ENCODE measurements at regions not wholly inside any gene's neighbourhood (a gene's known extent, or its start where the extent isn't known, plus 50 kb on each side); places are given as distances from the start of the nearest gene placed in this dataset.

DNA sequence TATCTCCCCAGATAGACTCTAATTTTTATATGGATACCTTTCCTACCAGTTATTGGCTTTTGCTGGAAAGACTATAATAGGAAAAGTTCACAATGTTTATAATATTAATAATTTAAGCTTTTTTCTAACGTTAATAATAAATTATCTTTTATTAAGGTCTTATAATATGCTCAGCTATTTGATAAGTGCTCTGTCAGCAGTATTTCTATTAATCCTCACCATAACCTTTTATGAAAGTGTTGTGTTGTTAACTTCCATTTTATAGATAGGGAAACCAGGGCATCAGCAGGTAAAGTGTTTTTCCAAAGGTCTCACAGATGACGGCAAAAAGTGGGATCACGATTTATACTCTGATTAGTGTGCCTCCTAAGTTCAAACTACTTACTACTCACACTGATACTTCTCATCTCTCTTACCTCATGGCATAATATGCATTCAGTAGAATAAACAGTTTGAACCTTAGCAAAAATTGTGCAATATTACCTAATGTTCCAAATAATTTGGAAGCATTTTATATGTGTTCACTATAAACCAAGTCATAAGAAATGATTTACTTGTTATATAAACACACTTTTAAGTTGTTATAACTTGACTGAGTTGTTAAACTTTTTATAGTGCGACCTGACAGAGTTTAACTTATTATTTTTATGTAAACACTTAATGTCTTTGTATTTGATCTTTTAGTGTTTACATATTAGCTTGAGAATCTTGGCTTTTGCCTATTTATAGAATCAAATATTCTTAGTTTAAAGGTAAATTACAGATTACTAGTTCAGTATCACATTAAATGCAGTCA is 274.9 kb upstream of the DCBLD2 start:
- H3K9ac ChIP-seq (ENCODE audit: low read length), result no peak overlapping the region
- H3K27me3 ChIP-seq (ENCODE audit: control insufficient read depth in 1 of 2, insufficient read depth in 2 of 2, low read length in 2 of 2), result no peaks in the 10 kb centered on the region
- H3K9me3 ChIP-seq (ENCODE audit: low read length), result no peaks in the 10 kb centered on the region
- H3K4me1 ChIP-seq (ENCODE audit: insufficient read depth, low read length), result no peaks in the 10 kb centered on the region
- no peaks in the 10 kb centered on the region for H3K36me3 ChIP-seq (ENCODE audit: insufficient read depth, low read length)
- no peak overlapping the region for H3K27ac ChIP-seq (ENCODE audit: low read depth, low read length)
- H3K4me3 ChIP-seq (ENCODE audit: low read depth in 1 of 2, low read length in 2 of 2), result no peak overlapping the region

DNA sequence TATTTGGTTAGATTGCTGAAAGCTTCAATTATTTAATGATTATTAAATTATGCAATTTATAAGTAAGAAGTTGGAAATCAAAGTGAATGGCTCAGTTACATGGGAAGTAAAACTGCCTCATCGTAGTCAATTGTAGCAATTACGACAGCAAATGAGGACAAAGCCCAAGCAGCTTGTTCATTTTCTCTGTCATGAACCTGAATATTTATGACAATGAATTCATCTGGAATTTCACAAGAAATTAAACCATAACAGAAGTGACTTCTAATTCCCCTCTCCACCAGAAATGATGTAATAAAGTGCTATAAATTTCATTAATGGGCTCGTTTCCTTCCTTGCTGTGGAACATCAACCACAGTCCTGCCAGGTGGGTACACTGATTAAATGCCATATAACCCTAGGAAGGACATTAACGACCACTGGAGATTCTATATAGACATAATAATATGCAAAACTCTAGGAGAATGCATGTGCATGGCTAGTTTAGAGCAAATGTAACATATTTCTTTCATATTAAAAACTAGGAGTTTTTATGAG is 273.8 kb upstream of the DCBLD2 start:
- Histone ChIP-seq H3K4me3 (ENCODE audit: low read depth in 1 of 2, low read length in 2 of 2) (no peak overlapping the region), H3K9ac (ENCODE audit: low read length) (no peak overlapping the region), H3K27me3 (ENCODE audit: control insufficient read depth in 1 of 2, insufficient read depth in 2 of 2, low read length in 2 of 2) (no peaks in the 10 kb centered on the region), H3K36me3 (ENCODE audit: insufficient read depth, low read length) (no peaks in the 10 kb centered on the region), H3K4me1 (ENCODE audit: insufficient read depth, low read length) (no peaks in the 10 kb centered on the region), H3K9me3 (ENCODE audit: low read length) (no peaks in the 10 kb centered on the region), H3K27ac (ENCODE audit: low read depth, low read length) (no peak overlapping the region)

DNA sequence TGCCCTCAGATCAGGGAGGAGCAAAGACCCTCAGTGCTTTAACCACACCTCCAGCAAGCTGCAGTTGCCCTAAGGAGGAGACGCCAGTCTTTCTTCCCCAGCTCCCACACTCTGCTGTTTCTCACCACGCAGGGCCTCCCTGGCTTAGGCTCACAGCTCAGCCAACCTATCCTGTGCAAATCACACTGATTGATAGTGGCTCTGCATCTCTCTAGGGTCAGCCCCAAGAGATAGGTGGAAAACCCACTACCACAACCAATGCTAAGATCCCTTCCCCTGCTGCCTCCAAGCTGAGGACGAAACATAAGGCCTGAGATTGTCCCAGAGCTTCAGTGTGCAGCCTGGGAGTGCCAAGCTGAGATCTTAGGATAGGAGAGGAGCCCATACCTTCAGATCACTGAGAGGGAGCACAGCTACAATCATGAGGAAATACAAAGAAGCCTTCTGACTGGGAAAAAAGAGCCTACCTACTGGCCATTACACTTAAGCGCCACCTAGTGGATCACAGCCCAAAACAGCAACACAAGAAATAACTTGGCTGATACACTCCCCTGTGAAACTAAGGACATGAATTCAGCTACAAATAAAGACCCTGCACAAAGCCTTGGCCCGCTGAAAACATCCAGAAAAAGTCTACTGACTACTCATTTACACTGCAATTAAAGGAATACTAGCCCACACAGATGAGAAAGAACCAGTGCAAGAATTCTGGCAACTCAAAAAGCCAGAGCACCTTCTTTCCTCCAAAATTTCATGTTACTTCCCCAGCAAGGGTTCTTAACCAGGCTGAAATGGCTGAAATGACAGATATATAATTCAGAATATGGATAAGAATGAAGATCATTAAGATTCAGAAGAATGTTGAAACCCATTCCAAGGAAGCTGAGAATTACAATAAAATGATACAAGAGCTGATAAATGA is 271.5 kb upstream of the DCBLD2 start:
- Histone ChIP-seq H3K9ac (ENCODE audit: low read length) (no peak overlapping the region), H3K27ac (ENCODE audit: low read depth, low read length) (no peak overlapping the region), H3K27me3 (ENCODE audit: control insufficient read depth in 1 of 2, insufficient read depth in 2 of 2, low read length in 2 of 2) (no peaks in the 10 kb centered on the region), H3K36me3 (ENCODE audit: insufficient read depth, low read length) (no peaks in the 10 kb centered on the region), H3K4me3 (ENCODE audit: low read depth in 1 of 2, low read length in 2 of 2) (no peak overlapping the region), H3K4me1 (ENCODE audit: insufficient read depth, low read length) (no peaks in the 10 kb centered on the region), H3K9me3 (ENCODE audit: low read length) (no peaks in the 10 kb centered on the region)

DNA sequence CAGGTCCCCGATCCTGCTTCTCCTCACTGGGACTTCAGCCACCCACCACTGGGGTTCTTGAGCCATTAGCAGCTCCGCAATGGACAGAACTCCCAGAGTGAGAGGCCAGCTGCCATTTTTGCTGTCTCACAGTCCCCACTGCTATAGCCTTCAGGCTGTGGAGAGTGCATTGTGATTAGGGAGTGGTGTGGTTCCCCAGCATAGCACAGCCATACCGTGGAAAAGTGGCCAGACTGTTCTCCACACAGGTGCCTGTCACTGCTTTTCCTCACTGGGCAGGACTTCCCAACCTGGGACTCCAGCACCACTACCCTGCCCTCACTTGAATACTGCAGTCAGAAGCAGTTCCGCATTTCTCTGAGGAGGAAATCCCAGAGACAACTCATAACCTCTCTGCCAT is 270.3 kb upstream of the DCBLD2 start:
- no peak overlapping the region for H3K27ac ChIP-seq (ENCODE audit: low read depth, low read length)
- no peaks in the 10 kb centered on the region for H3K36me3 ChIP-seq (ENCODE audit: insufficient read depth, low read length)
- no peaks in the 10 kb centered on the region for H3K4me1 ChIP-seq (ENCODE audit: insufficient read depth, low read length)
- H3K4me3 ChIP-seq (ENCODE audit: low read depth in 1 of 2, low read length in 2 of 2), result no peak overlapping the region
- no peaks in the 10 kb centered on the region for H3K9me3 ChIP-seq (ENCODE audit: low read length)
- no peak overlapping the region for H3K9ac ChIP-seq (ENCODE audit: low read length)
- no peaks in the 10 kb centered on the region for H3K27me3 ChIP-seq (ENCODE audit: control insufficient read depth in 1 of 2, insufficient read depth in 2 of 2, low read length in 2 of 2)

DNA sequence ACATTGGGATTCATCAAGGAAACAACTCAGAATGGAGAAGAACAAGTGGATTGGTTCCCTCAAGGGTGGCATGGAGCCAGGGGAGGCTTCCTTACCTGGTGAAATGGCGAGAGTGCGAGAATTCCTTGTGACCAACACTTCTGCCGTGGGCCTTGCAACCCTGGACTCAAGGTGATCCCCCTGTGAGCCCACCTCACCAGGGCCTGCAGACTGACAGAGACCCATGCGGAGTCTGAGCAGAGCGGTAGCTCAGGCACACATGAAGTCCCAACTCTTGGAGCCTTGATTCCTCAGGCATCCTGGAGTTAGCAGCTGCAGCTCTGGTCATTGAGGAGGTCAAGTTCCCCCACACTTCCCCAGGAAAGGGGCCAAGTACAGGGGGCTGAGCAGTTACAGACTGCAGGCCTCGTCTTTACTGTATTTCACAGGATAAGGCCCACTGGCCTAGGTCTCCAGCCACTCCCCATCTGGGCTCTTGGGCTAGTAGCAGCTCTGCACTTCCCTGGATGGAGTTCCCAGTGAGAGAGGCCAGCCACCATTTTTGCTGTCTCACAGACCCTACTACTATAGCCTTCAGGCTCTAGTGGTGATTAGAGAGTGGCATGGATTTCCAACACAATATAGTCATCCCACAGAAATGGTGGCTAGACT is 269.5 kb upstream of the DCBLD2 start:
- H3K4me1 ChIP-seq (ENCODE audit: insufficient read depth, low read length), result no peaks in the 10 kb centered on the region
- no peak overlapping the region for H3K27ac ChIP-seq (ENCODE audit: low read depth, low read length)
- H3K9ac ChIP-seq (ENCODE audit: low read length), result no peak overlapping the region
- no peak overlapping the region for H3K4me3 ChIP-seq (ENCODE audit: low read depth in 1 of 2, low read length in 2 of 2)
- no peaks in the 10 kb centered on the region for H3K9me3 ChIP-seq (ENCODE audit: low read length)
- H3K36me3 ChIP-seq (ENCODE audit: insufficient read depth, low read length), result no peaks in the 10 kb centered on the region
- no peaks in the 10 kb centered on the region for H3K27me3 ChIP-seq (ENCODE audit: control insufficient read depth in 1 of 2, insufficient read depth in 2 of 2, low read length in 2 of 2)

DNA sequence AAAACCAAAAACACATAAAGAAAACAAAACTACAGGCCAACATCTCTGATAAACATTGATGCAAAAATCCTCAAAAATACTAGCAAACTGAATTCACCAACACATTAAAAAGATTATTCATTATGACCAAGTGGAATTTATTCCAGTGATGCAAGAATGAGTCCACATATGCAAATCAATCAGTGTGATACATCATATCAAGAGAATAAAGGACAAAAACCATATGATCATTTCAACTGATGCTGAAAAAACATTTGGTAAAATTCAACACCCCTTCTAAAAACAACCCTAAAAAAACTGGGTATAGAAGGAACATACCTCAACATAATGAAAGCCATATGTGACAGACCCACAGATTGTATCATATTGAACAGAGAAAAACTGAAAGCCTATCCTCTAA is 265.6 kb upstream of the DCBLD2 start:
- no peak overlapping the region for H3K4me3 ChIP-seq (ENCODE audit: low read depth in 1 of 2, low read length in 2 of 2)
- H3K4me1 ChIP-seq (ENCODE audit: insufficient read depth, low read length), result no peaks in the 10 kb centered on the region
- no peaks in the 10 kb centered on the region for H3K36me3 ChIP-seq (ENCODE audit: insufficient read depth, low read length)
- H3K27me3 ChIP-seq (ENCODE audit: control insufficient read depth in 1 of 2, insufficient read depth in 2 of 2, low read length in 2 of 2), result no peaks in the 10 kb centered on the region
- no peaks in the 10 kb centered on the region for H3K9me3 ChIP-seq (ENCODE audit: low read length)
- H3K27ac ChIP-seq (ENCODE audit: low read depth, low read length), result no peak overlapping the region
- no peak overlapping the region for H3K9ac ChIP-seq (ENCODE audit: low read length)

DNA sequence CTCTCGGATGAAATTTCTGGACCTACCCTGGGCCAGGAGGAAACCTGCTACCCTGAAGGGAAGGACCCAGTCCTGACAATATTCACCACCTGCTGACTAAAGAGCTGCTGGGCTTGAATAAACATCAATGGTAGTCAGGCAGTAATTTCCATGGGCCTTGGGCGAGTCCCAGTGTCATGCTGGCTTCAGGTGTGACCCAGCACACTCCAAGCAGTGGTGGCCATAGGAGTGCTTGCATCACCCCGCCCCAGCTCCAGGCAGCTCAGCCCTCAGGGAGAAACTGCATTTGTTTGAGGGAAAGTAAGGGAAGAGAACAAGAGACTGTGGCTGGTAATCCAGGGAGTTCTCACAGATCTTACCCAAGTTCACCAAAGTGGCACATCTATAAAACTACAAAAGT is 261.8 kb upstream of the DCBLD2 start:
- H3K27ac ChIP-seq (ENCODE audit: low read depth, low read length), result no peak overlapping the region

DNA sequence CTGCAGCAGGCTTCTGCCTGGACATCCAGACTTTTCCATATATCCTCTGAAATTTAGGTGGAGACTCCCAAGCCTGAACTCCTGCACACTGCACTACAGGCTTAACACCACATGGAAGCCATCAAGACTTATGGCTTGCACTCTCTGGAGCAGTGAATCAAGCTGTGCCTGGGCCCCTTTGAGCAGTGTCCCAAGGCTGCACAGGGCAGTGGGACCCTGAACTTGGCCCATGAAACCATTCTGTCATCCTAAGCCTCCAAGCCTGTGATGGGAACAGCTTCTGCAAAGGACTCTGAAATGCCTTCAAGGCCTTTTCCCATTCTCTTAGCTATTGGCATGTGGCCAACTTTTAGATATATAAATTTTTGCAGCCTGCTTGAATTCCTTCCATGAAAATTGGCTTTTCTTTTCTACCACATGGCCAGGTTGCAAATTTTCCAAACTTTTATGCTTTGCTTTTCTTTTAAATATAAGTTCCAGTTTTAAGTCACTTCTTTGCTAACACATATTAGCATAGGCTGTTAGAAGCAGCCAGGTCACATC is 257.8 kb upstream of the DCBLD2 start:
- no peak overlapping the region for H3K9ac ChIP-seq (ENCODE audit: low read length)
- no peaks in the 10 kb centered on the region for H3K4me1 ChIP-seq (ENCODE audit: insufficient read depth, low read length)
- H3K4me3 ChIP-seq (ENCODE audit: low read depth in 1 of 2, low read length in 2 of 2), result no peak overlapping the region
- H3K27ac ChIP-seq (ENCODE audit: low read depth, low read length), result no peak overlapping the region
- H3K27me3 ChIP-seq (ENCODE audit: control insufficient read depth in 1 of 2, insufficient read depth in 2 of 2, low read length in 2 of 2), result no peaks in the 10 kb centered on the region
- peaks cover 6% of the 10 kb centered on the region for H3K9me3 ChIP-seq (ENCODE audit: low read length)
- H3K36me3 ChIP-seq (ENCODE audit: insufficient read depth, low read length), result no peaks in the 10 kb centered on the region

More for the DNA sequence above, 261.8 kb upstream of the DCBLD2 start:
- no peak overlapping the region for H3K4me3 ChIP-seq (ENCODE audit: low read depth in 1 of 2, low read length in 2 of 2)
- no peak overlapping the region for H3K9ac ChIP-seq (ENCODE audit: low read length)
- no peaks in the 10 kb centered on the region for H3K27me3 ChIP-seq (ENCODE audit: control insufficient read depth in 1 of 2, insufficient read depth in 2 of 2, low read length in 2 of 2)
- no peaks in the 10 kb centered on the region for H3K36me3 ChIP-seq (ENCODE audit: insufficient read depth, low read length)
- no peaks in the 10 kb centered on the region for H3K4me1 ChIP-seq (ENCODE audit: insufficient read depth, low read length)
- peaks cover 6% of the 10 kb centered on the region for H3K9me3 ChIP-seq (ENCODE audit: low read length)

DNA sequence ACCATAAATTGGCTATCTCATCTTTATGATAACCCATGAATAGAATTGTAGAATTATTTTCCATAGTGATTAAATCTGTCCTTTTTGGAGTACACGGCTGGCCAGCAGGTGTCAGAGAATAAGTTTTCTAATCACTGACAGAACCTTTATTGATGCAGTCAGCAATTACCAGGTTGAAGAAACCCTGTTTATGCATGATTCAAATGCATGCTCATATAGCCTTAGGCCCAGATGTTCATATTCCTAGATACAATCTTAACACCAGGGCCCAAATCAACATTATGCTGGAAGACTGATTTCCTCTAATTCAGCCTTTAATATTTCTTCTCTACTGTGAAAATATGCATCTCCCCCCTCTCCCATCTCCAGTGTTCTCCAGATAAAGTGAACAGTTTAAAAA is 243.5 kb upstream of the DCBLD2 start:
- no peaks in the 10 kb centered on the region for H3K36me3 ChIP-seq (ENCODE audit: insufficient read depth, low read length)
- no peaks in the 10 kb centered on the region for H3K27me3 ChIP-seq (ENCODE audit: control insufficient read depth in 1 of 2, insufficient read depth in 2 of 2, low read length in 2 of 2)
- H3K9me3 ChIP-seq (ENCODE audit: low read length), result no peaks in the 10 kb centered on the region
- H3K9ac ChIP-seq (ENCODE audit: low read length), result no peak overlapping the region
- H3K4me1 ChIP-seq (ENCODE audit: insufficient read depth, low read length), result no peaks in the 10 kb centered on the region
- H3K4me3 ChIP-seq (ENCODE audit: low read depth in 1 of 2, low read length in 2 of 2), result no peak overlapping the region
- H3K27ac ChIP-seq (ENCODE audit: low read depth, low read length), result no peak overlapping the region

DNA sequence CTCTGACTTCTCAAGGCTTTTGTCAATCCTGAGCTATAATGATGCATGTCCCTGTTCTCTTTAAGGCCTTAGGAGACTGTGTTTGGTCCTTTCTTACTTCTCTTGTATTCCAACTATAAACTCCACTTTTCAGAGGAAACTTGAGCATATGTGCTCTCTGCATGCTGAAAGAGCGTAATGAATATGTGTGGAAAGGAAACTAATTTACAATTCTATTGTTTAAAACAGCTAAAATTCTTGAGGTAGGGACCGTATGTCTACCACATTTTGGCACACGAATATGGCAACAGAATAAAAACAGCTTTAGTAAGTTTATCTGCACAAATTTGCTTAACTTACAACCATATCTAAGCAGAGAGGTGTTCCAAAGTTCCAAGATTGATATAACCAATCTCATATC is 242.0 kb upstream of the DCBLD2 start:
- no peak overlapping the region for H3K27ac ChIP-seq (ENCODE audit: low read depth, low read length)
- no peak overlapping the region for H3K9ac ChIP-seq (ENCODE audit: low read length)
- no peaks in the 10 kb centered on the region for H3K4me1 ChIP-seq (ENCODE audit: insufficient read depth, low read length)
- no peaks in the 10 kb centered on the region for H3K9me3 ChIP-seq (ENCODE audit: low read length)
- H3K36me3 ChIP-seq (ENCODE audit: insufficient read depth, low read length), result no peaks in the 10 kb centered on the region
- no peak overlapping the region for H3K4me3 ChIP-seq (ENCODE audit: low read depth in 1 of 2, low read length in 2 of 2)
- H3K27me3 ChIP-seq (ENCODE audit: control insufficient read depth in 1 of 2, insufficient read depth in 2 of 2, low read length in 2 of 2), result no peaks in the 10 kb centered on the region

DNA sequence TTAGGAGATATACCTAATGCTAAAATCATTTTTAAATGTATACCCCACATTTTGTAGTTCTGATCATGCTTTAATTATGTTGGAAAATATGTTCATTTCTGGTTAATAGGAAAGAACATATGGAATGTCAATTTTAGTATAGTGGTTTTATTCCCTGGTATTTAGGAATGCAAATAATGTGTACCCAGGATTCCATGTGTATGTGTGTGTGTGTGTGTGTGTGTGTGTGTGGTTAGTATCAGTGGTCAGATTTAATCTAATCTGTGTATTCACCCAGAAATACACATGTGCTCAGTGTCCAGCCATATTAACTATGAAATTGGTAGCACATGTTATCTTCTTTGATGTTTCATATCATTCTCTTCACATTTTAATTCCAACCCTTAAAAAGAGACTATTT is 233.5 kb upstream of the DCBLD2 start:
- H3K9me3 ChIP-seq (ENCODE audit: low read length), result no peaks in the 10 kb centered on the region
- H3K27me3 ChIP-seq (ENCODE audit: control insufficient read depth in 1 of 2, insufficient read depth in 2 of 2, low read length in 2 of 2), result no peaks in the 10 kb centered on the region
- H3K4me3 ChIP-seq (ENCODE audit: low read depth in 1 of 2, low read length in 2 of 2), result no peak overlapping the region
- no peak overlapping the region for H3K27ac ChIP-seq (ENCODE audit: low read depth, low read length)
- no peaks in the 10 kb centered on the region for H3K36me3 ChIP-seq (ENCODE audit: insufficient read depth, low read length)
- H3K9ac ChIP-seq (ENCODE audit: low read length), result no peak overlapping the region
- no peaks in the 10 kb centered on the region for H3K4me1 ChIP-seq (ENCODE audit: insufficient read depth, low read length)

Data from muscle layer of colon (tissue), 2 donors.